PFSK-1 (cell line): ENCODE measurements at regions not wholly inside any gene's neighbourhood (a gene's known extent, or its start where the extent isn't known, plus 50 kb on each side); places are given as distances from the start of the nearest gene placed in this dataset.

ENCODE experiments used
- POLR2AphosphoS5 ChIP-seq: IDR thresholded peaks from 2 replicates; pipeline ENCODE4 v1.6.1; 2012; ENCODE audit warnings: low read depth, mild to moderate bottlenecking, control low read depth, low read length, moderate library complexity
- TF ChIP-seq, protein P1 (sequence below), 2 experiments: IDR thresholded peaks; 2 replicates each; pipeline versions ENCODE4 v1.6.1 to v1.8.0; 2011 to 2012; ENCODE audit warnings: low read depth in 2 of 2, low read length in 2 of 2, control low read depth in 1 of 2, inconsistent platforms in 1 of 2, mild to moderate bottlenecking in 1 of 2, moderate library complexity in 1 of 2; ENCODE audit not compliant: insufficient read depth in 1 of 2

DNA sequence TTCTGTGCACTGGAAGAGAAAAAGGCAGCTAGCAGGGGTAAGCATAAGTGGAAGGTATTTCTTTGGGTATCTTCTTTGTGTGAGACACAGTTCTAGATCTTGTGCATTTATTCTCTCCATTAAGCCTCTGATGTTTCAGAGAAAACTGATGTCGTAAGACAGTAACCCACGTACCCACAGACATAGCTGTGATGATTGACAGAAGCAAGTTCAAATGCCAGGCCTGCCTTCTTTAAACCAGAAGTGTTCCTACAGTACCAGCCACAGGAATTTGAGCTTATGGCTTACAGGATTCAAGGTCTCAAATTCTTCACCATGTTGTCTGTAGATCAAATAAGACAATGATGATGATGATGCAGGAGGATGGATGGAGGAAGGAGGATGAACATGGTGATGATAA, 161.4 kb upstream of the KCNJ16 start:
- TF ChIP-seq POLR2AphosphoS5: no peak
- TF ChIP-seq, protein P1, sequence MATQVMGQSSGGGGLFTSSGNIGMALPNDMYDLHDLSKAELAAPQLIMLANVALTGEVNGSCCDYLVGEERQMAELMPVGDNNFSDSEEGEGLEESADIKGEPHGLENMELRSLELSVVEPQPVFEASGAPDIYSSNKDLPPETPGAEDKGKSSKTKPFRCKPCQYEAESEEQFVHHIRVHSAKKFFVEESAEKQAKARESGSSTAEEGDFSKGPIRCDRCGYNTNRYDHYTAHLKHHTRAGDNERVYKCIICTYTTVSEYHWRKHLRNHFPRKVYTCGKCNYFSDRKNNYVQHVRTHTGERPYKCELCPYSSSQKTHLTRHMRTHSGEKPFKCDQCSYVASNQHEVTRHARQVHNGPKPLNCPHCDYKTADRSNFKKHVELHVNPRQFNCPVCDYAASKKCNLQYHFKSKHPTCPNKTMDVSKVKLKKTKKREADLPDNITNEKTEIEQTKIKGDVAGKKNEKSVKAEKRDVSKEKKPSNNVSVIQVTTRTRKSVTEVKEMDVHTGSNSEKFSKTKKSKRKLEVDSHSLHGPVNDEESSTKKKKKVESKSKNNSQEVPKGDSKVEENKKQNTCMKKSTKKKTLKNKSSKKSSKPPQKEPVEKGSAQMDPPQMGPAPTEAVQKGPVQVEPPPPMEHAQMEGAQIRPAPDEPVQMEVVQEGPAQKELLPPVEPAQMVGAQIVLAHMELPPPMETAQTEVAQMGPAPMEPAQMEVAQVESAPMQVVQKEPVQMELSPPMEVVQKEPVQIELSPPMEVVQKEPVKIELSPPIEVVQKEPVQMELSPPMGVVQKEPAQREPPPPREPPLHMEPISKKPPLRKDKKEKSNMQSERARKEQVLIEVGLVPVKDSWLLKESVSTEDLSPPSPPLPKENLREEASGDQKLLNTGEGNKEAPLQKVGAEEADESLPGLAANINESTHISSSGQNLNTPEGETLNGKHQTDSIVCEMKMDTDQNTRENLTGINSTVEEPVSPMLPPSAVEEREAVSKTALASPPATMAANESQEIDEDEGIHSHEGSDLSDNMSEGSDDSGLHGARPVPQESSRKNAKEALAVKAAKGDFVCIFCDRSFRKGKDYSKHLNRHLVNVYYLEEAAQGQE (IDR thresholded peaks at IDR 0.05; ENCODE audit: insufficient read depth in 1 of 2, low read depth in 2 of 2, low read length in 2 of 2): no peak
